Osteoblast (primary cell): ENCODE measurements at regions not wholly inside any gene's neighbourhood (a gene's known extent, or its start where the extent isn't known, plus 50 kb on each side); places are given as distances from the start of the nearest gene placed in this dataset.

Experiments used
- DNase-seq: peaks from one replicate; pipeline ENCODE4 v3.0.0; 2011; ENCODE audit warnings: low spot score, mixed read lengths; ENCODE audit not compliant: insufficient read length; ENCODE audit errors: missing footprints
- H2AFZ ChIP-seq: 2 replicates; pipeline ENCODE4 v1.6.0; 2011; ENCODE audit warnings: mild to moderate bottlenecking, low read length
- H3K27ac ChIP-seq: 2 replicates; pipeline ENCODE4 v1.5.1; 2011; ENCODE audit warnings: mild to moderate bottlenecking, low read depth, low read length, moderate library complexity
- H3K27me3 ChIP-seq: 2 replicates; pipeline ENCODE4 v1.6.0; 2012; ENCODE audit warnings: mild to moderate bottlenecking, control low read depth, inconsistent platforms, low read length, moderate library complexity; ENCODE audit not compliant: insufficient read depth
- H3K36me3 ChIP-seq: 2 replicates; pipeline ENCODE4 v1.5.1; 2011; ENCODE audit warnings: mild to moderate bottlenecking, low read length, control low read depth, moderate library complexity; ENCODE audit not compliant: insufficient read depth
- H3K4me1 ChIP-seq: 2 replicates; pipeline ENCODE4 v1.5.1; 2011; ENCODE audit warnings: mild to moderate bottlenecking, low read length, control low read depth, moderate library complexity; ENCODE audit not compliant: insufficient read depth
- H3K4me2 ChIP-seq: 2 replicates; pipeline ENCODE4 v1.6.0; 2011; ENCODE audit warnings: mild to moderate bottlenecking, low read length; ENCODE audit not compliant: insufficient read depth
- H3K4me3 ChIP-seq: fragments of 200-600 bp; sonication (generic); 3 replicates; pipeline ENCODE4 v1.5.1; 2012; ENCODE audit warnings: mild to moderate bottlenecking, low read length, inconsistent platforms; ENCODE audit not compliant: insufficient read depth
- H3K79me2 ChIP-seq: 2 replicates; pipeline ENCODE4 v1.6.0; 2012; ENCODE audit warnings: mild to moderate bottlenecking, low read length, control low read depth, inconsistent platforms; ENCODE audit not compliant: insufficient read depth
- H3K9me3 ChIP-seq: 2 replicates; pipeline ENCODE4 v1.5.1; 2011; ENCODE audit warnings: low read depth, low read length, control low read depth
- H4K20me1 ChIP-seq: 2 replicates; pipeline ENCODE4 v1.6.0; 2012; ENCODE audit warnings: mild to moderate bottlenecking, low read length, control low read depth; ENCODE audit not compliant: insufficient read depth
- CTCF ChIP-seq: IDR thresholded peaks from 2 replicates; pipeline ENCODE4 v1.5.1; 2011; ENCODE audit warnings: mild to moderate bottlenecking, low read depth, low read length, moderate library complexity; ENCODE audit errors: extremely low read depth

GRCh38 chr10:117468665-117469064, 73.9 kb upstream of the EMX2 start:
- Histone ChIP-seq H2AFZ (no peak overlapping the region), H3K4me2 (no peak overlapping the region)

GRCh38 chr10:117464176-117464575, 78.4 kb upstream of the EMX2 start:
- H3K9me3 ChIP-seq, result peaks cover 6% of the 10 kb centered on the region
- no peak overlapping the region for H3K4me3 ChIP-seq
- DNase-seq, result no peak
- TF ChIP-seq CTCF, result no peak
- no peaks in the 10 kb centered on the region for H3K36me3 ChIP-seq
- peaks cover 28% of the 10 kb centered on the region for H3K4me1 ChIP-seq
- H3K79me2 ChIP-seq, result no peaks in the 10 kb centered on the region
- H3K27me3 ChIP-seq, result no peaks in the 10 kb centered on the region
- H3K4me2 ChIP-seq, result no peak overlapping the region
- no peaks in the 10 kb centered on the region for H4K20me1 ChIP-seq
- no peak overlapping the region for H2AFZ ChIP-seq
- no peak overlapping the region for H3K27ac ChIP-seq

More at GRCh38 chr10:117468665-117469064, 73.9 kb upstream of the EMX2 start:
- Histone ChIP-seq H3K36me3 (no peaks in the 10 kb centered on the region), H3K9me3 (no peaks in the 10 kb centered on the region), H3K79me2 (no peaks in the 10 kb centered on the region), H3K27ac (no peak overlapping the region), H3K4me1 (peaks cover 4% of the 10 kb centered on the region), H4K20me1 (no peaks in the 10 kb centered on the region), H3K4me3 (no peak overlapping the region), H3K27me3 (peaks cover 17% of the 10 kb centered on the region)
- no peak for DNase-seq
- no peak for TF ChIP-seq CTCF

- Histone ChIP-seq H3K27ac (peak overlapping the region; percentile 98), H3K79me2 (no peaks in the 10 kb centered on the region), H4K20me1 (no peaks in the 10 kb centered on the region), H3K4me2 (no peak overlapping the region), H3K9me3 (peaks cover 6% of the 10 kb centered on the region), H3K36me3 (no peaks in the 10 kb centered on the region), H2AFZ (no peak overlapping the region), H3K4me3 (no peak overlapping the region), H3K4me1 (peaks cover 28% of the 10 kb centered on the region), H3K27me3 (no peaks in the 10 kb centered on the region)
- no peak for TF ChIP-seq CTCF
- no peak for DNase-seq
Observed at GRCh38 chr10:117463545-117463920, 79.0 kb upstream of the EMX2 start.

- no peak for DNase-seq
- no peak for TF ChIP-seq CTCF
- Histone ChIP-seq H3K9me3 (peaks cover 6% of the 10 kb centered on the region), H3K4me2 (no peak overlapping the region), H3K79me2 (no peaks in the 10 kb centered on the region), H3K36me3 (no peaks in the 10 kb centered on the region), H3K27me3 (no peaks in the 10 kb centered on the region), H3K4me3 (no peak overlapping the region), H3K27ac (peak overlapping the region; percentile 98), H4K20me1 (no peaks in the 10 kb centered on the region), H2AFZ (no peak overlapping the region), H3K4me1 (peaks cover 28% of the 10 kb centered on the region)
Observed at GRCh38 chr10:117462816-117463544, 79.6 kb upstream of the EMX2 start.
